Activated CD4-positive, alpha-beta T cell treated with anti-CD3 and anti-CD28 coated beads, Interleukin-2, amount 50 U/mL, for 48 hours (primary cell): ENCODE measurements at regions not wholly inside any gene's neighbourhood (a gene's known extent, or its start where the extent isn't known, plus 50 kb on each side); places are given as distances from the start of the nearest gene placed in this dataset.

Experiments used
- DNase-seq, 2 experiments: peaks; one replicate each; pipeline ENCODE4 v3.0.0-alpha.2; 2020

DNA sequence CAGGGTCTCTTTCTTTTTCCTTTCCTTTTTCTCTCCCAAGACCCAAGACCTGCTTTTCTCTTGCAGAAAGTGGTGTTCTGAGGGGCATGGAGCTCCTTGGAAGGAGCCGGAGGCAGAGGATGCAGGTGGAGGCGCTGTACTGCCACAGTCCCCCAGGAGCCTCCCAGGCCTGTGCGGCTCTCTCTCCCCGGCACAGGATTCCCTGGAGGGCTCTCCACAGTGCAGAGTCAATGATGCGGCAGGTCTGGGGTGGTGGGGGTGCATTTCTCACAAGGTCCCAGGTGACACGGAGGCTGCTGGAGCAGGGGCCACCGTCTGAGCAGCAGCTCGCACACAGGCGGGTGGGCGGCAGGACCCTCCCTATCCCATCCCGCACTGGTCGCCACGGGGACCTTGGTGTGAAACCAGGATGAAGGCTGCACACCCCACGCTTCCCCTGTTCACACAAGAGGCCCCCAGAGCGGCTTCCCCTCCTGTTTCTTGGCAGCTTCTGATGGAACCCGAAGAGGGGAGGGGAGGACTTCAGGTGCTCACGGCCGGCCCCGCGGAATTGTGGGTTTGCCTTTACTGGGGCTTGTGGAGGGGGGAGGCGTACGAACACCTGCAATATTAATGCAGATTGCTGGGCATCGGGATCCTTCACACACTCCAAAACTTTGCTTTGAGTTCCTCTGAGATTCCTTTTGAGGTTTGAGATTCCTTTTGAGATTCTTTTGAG lies 186.9 kb downstream of the ENGASE start:
- DNase-seq, result no peak

- no peak for DNase-seq
Observed at GRCh38 chr17:79258843-79259242, 184.2 kb downstream of the ENGASE start.

- DNase-seq, result no peak
Observed at GRCh38 chr17:79258041-79258440, 183.4 kb downstream of the ENGASE start.

DNA sequence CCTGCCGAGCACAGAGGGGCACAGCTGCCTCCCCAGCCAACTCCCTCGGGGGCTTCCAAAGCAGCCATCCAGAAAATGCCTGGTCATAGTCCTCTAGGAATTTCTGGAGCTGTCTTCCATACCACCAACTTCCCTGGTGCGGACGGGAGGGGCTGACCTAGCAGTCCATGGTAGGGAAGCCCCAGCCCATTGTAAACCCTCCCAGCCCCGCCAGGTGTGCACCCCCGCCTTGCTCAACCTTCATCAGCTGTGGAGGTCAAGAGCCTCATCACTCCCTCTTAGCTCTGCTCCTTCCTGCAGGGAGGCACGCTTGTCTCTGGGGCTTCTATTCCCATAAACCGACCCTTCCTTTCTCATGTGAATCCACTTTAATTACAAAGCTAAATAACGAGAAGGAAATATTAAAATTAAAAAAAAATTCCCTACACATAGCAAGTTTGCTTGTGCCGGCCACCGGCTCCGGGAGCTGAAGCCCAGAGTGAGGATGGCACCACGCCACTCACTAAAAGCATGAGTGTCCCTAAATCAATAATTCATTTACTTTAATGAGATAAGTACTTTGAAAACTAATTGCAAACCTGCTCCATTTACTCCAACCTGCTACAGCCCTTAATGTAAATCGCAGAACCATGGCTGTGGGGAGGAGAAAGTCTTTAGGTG lies 181.4 kb downstream of the ENGASE start:
- no peak for DNase-seq

DNA sequence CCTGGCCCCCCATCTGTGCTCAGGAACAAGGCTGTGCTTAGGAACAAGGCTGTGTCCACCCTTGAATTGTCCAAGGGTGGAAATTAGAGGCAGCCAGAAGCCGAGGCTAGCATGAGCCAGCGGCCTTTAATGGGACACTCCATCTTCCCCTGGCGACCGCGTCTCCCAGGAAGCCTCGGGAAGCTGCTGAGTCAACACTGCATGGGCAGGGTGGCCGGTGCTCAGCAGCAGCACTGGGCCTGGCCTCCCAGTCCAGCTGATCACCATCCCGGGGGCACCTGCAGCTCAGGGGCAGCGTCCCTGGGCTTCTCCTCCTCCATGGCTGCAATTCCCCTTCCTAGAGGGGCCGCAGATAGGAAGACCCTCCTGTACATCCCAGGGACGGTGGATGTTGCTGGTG lies 180.8 kb downstream of the ENGASE start:
- DNase-seq, result no peak

- no peak for DNase-seq
Observed at GRCh38 chr17:79255046-79255445, 180.4 kb downstream of the ENGASE start.

DNA sequence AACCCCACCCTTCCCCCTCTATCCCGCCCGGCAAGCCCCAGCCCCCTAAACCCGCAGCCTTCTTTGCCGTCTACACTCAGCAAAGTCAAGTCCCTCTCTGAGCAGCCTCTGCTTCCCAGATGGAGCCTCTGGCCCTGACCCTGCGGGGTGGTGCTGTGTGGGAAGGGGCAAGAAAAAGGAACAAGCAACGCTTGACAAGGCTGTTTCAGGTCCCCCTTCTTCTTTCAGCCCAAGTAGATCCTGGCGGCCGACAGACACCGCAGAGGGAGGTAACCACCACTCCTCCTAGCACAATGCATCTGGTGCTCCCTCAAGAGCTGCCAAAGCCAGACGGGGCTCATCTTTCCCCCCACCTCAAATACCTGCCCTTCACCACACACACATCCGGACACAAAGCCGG lies 178.3 kb downstream of the ENGASE start:
- DNase-seq, result no peak

- DNase-seq, result no peak
Observed at GRCh38 chr17:79251824-79252223, 177.2 kb downstream of the ENGASE start.

DNA sequence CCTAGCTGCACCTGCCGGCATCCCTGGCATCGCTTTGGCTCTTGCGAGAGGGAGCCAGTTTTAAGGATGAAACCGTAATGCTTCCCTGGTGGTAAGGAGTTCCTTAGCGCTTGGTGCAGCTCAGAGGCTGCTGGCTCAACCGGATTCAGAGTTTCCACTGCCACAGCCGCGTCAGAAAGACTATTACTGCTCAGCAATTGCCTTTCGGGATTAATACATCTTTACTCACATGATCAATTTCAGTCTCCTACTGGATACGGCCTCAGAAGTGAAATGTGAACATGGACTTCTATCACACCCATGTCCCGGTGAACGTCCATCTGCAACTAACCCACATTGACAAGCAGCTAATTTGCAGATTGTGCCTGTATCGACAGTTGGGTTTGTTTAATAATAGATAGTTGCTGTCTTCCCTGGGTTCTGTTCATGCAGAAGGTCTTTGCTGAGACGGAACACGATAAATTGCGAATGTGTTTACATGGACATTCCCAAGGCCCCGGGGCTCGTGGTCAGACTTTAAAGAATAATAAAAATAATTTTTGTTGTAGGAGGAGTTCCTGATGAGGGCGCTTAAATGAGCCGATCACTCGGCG lies 175.4 kb downstream of the ENGASE start:
- DNase-seq, result no peak

DNA sequence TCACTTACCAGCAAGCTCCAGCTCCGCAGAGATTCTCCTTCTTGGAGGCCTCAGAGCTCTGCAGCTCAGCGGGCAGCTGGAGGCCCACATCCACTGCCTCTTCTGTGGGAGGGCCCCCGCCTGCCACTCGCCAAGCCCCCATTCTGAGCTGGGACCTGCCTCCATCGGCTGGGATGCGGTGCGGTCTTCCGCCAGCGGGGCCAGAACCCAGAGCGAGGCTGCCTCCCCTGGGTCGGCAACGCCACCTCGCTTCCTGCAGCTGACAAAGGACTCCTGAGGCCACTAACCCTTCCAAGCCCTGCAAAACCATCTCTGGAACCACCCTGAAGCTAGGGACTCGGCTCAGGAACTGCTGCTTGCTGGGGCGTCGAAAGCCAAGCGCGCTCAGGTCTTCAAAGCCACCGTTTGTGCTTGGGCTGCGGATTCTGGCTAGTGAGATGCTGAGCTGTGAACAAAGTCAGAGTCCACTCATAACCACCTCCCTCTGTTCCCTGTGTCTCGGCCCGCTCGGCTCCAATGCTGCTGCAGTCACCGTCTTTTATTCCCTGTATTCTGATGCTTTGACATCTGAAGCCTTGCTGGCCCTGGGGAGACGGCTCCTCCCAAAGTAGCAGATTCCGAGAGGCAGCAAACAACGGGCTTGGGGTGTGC lies 174.3 kb downstream of the ENGASE start:
- no peak for DNase-seq

GRCh38 chr17:79246225-79247190 lies 171.9 kb downstream of the ENGASE start:
- DNase-seq, result no peak

- no peak for DNase-seq
Observed at GRCh38 chr17:79244665-79245064, 170.0 kb downstream of the ENGASE start.

DNA sequence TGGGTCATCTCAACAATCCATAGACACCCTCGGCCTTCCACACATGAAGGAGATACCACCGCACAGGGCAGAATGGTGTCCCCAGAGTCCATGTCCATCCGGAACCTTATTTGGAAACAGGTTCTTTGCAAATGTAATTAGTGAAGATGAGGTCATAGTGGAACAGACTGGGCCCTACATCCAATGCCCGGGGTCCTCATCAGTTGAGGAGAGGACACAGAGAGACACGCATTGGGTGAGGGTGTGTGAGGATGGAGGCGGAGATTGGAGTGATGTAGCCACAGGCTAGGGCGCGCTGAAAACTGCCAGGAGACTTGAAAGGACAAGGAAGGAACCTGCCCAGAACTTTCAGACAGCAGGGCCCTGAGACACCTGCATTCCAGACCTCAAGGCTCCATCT lies 169.4 kb downstream of the ENGASE start:
- no peak for DNase-seq

GRCh38 chr17:79243603-79243990 lies 169.0 kb downstream of the ENGASE start:
- no peak for DNase-seq

DNA sequence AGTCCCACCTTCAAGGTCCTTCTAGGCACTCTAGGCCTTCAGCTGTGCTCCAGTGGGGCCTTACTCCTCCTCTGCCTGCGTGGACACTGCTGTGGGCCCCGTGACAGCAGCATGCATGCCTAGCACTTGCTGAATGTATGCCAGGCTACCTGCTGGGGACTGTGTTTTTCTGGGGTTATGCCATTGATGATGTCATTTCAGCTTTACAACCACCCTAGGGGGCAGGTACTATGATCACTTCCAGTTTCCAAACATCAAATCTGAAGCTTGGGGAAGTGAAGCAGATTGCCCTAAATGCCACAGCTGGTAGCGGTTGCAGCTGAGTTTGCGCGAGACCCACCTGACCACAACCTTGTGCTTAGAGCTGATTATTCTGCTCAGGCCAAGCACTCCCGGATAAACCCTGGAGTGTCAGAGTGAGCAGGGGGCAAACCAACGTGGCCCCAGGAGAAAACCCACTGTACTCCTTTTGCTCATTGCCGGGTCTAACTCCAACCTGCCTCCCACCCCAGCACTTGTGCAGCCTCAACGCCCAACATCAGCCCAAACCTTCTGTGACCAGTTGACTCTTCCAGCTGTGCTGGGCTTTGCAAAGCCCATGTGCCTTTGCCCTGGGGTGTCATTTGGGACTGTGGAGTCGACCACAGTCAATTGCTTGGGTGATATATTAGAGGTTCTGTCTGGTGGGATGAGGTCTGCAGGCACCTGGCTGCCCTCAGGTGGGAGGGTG lies 168.4 kb downstream of the ENGASE start:
- DNase-seq, result no peak

DNA sequence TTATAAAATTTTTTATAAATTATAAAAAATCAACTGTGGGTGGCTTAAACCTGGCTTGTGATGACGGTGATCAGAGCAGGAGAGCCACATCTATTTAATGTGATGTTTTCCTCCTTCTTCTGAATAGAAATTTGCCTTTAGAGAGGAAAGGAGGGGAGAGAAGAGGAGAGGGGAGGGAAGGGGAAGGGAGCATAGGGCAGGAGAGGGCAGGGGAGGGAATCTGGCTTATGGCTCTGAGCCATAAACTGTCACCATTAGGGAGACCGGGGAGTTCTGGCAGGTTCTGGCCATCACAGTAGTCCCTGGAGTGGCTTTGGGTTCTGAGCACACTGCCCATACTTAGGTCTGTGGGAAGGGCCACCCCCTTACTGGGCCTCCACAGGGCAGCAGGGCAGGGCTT lies 167.8 kb downstream of the ENGASE start:
- DNase-seq, result no peak

DNA sequence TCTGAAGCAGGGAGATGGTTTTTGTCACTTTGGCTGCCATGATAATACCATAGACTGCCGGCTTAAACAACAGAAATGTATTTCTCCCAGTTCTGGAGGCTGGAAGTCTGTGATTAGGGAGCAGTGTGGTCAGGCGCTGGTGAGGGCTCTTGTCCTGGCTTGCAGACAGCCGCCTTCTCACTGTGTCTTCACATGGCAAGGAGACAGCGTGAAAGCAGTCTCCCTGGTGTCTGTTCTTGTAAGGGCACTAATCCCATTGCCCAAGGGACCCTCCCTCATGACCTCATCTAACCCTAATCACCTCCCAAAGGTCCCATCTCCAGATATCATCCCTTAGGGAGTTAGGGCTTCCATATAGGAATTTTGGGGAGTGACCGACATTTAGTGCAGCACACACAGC lies 167.0 kb downstream of the ENGASE start:
- no peak for DNase-seq

DNA sequence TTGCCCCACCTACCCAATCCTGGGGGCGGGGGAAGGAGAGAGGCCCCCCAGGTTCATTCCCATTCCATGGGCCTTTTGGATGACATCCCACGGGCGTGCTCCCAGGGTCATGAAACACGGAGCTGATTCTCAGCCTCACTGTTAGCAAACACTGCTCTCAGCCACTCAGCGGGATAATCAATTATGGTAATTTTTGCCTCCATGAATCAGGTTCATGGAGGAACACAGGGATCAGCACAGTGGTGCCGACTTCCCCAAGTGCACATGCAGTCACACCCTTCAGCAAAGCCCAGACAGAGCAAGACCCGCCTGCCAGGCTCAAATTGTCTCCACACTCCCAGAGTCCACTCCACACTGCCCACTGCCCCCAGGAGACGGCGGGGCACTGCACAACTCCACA lies 164.6 kb downstream of the ENGASE start:
- DNase-seq, result no peak

DNA sequence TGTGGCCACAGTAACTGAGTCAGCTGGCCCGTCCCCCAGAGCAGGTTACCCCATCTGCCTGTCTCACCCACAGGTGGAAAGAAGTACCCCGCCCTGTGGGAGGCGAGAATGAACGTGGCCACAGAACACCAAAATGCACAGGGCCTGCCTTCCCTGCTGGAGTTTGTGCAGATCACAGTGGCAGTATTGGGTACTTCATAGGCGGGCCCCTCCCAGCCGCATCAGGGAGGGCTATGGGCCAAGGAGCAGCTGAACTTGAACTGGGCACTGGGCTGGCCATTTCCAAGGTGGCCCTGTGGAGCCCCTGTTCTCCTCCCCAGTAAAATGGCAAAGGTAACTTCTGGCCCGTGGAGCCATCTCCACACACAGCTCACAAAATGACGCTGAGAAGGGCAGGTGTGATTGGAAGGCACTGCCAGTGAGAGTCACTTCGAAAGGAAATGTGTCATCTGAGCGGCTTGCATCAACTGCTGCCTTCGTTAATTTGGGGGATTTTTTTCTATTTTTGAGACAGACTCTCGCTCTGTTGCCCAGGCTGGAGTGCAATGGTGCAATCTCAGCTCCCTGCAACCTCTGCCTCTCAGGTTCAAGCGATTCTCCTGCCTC lies 162.9 kb downstream of the ENGASE start:
- DNase-seq, result no peak

DNA sequence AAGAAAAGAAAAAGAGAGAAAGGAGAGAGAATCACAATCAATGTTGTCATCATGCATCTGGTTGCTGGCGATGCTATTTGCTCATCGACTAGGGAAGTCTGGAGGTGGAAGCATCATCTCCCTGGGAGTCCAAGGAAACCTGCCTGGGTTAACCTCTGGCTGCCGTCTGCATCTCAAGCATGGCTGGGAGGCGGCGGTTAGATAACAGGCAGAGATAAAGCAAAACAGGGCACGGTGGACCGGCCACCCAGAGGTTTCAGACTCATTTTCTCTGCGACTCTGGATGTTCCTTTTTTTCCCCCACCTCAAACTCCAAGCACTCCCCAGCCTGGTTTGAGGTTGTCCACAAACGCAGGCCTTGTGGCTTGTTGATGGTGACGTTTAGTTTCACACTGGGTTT lies 161.2 kb downstream of the ENGASE start:
- DNase-seq, result no peak

- no peak for DNase-seq
Observed at GRCh38 chr17:79233916-79234551, 159.4 kb downstream of the ENGASE start.
